Tibial nerve (tissue), 3 donors: ENCODE measurements at regions not wholly inside any gene's neighbourhood (a gene's known extent, or its start where the extent isn't known, plus 50 kb on each side); places are given as distances from the start of the nearest gene placed in this dataset.

Experiments
- CTCF ChIP-seq, 5 experiments: fragments of 200-600 bp in 3 of 5; fragments of 450-650 bp in 2 of 5; sonication (generic) in 3 of 5; IDR thresholded peaks; one replicate each; pipeline ENCODE4 v1.5.1; 2016 to 2019; ENCODE audit warnings: antibody characterized with exemption in 5 of 5, mild to moderate bottlenecking in 3 of 5, moderate library complexity in 2 of 5
- POLR2A ChIP-seq, 2 donors: fragments of 450-650 bp; IDR thresholded peaks; one replicate each; pipeline ENCODE4 v1.6.1; 2017; ENCODE audit warnings: antibody characterized with exemption in 2 of 2, mild to moderate bottlenecking in 2 of 2, moderate library complexity in 2 of 2

- TF ChIP-seq CTCF (IDR thresholded peaks at IDR 0.05), result no peak
- no peak for TF ChIP-seq POLR2A (IDR thresholded peaks at IDR 0.05)
Measured at GRCh38 chr18:1246827-1247226, 342.2 kb downstream of the ADCYAP1 start.
